ENCODE measurements at regions not wholly inside any gene's neighbourhood (a gene's known extent, or its start where the extent isn't known, plus 50 kb on each side); places are given as distances from the start of the nearest gene placed in this dataset.

DNA sequence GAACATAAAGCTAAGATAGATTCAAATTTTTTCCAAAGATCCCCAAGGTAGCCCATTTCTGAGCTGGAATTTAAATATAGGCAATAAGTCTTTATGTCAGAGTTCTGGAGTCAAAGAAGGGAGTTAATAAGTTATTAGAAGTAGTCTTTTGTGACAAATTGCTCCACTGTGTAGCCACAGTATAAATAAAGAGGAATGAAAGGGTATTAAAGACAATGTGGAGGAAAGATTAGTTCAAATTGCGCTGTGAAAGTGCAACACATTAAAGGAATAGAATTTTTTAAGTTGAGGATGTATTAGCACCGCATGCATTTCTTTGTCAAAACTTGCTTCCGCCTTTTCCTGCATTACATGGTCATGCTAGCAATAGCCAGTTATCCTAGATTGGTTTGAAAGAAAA lies 666.6 kb upstream of the CCDC54 start:
- Histone ChIP-seq H3K4me1 (ENCODE audit: control insufficient read depth in 1 of 2, low read depth in 2 of 2) (no peaks in the 10 kb centered on the region), H3K27me3 (replicated peaks; ENCODE audit: insufficient read depth) (no peaks in the 10 kb centered on the region), H3K36me3 (no peaks in the 10 kb centered on the region), H3K4me3 (no peak overlapping the region), H3K9me3 (no peaks in the 10 kb centered on the region), H3K27ac (no peak overlapping the region)
- DNase-seq (ENCODE audit: low spot score) (no peak), ATAC-seq (ENCODE audit: insufficient number of reproducible peaks, low FRiP score, low read depth) (no peak)
- TF ChIP-seq CTCF (IDR thresholded peaks at IDR 0.05): no peak

- H3K9me3 ChIP-seq: no peaks in the 10 kb centered on the region
- H3K36me3 ChIP-seq: no peaks in the 10 kb centered on the region
- H3K4me3 ChIP-seq: no peak overlapping the region
- H3K4me1 ChIP-seq (ENCODE audit: control insufficient read depth in 1 of 2, low read depth in 2 of 2): no peaks in the 10 kb centered on the region
- no peak for TF ChIP-seq CTCF (IDR thresholded peaks at IDR 0.05)
- H3K27me3 ChIP-seq (replicated peaks; ENCODE audit: insufficient read depth): no peaks in the 10 kb centered on the region
- no peak overlapping the region for H3K27ac ChIP-seq
- DNase-seq (ENCODE audit: low spot score): no peak
- no peak for ATAC-seq (ENCODE audit: insufficient number of reproducible peaks, low FRiP score, low read depth)
Measured at GRCh38 chr3:106711650-106712049, 665.6 kb upstream of the CCDC54 start.

DNA sequence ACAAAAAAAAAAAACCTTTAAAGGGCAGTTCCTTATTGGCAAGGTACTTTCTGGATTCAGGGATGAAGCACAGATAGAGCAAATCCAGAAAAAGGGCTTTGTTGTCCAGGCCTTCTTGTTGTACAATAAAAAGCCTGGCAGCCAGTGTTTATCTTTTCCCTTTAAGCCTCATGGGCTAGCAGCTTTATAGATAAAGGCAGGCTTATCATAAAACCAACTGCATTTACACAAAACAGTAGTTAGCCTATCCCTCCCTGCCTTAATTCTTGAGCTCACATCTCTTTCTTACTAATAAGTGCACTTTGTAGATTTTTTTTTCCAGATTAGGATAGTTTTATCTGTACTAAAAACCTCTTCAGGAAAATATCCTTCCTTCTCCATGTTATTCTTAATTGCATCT lies 662.8 kb upstream of the CCDC54 start:
- Histone ChIP-seq H3K36me3 (no peaks in the 10 kb centered on the region), H3K4me1 (ENCODE audit: control insufficient read depth in 1 of 2, low read depth in 2 of 2) (no peaks in the 10 kb centered on the region), H3K27me3 (replicated peaks; ENCODE audit: insufficient read depth) (no peaks in the 10 kb centered on the region), H3K9me3 (no peaks in the 10 kb centered on the region), H3K27ac (no peak overlapping the region), H3K4me3 (no peak overlapping the region)
- DNase-seq (ENCODE audit: low spot score): no peak
- TF ChIP-seq CTCF (IDR thresholded peaks at IDR 0.05): no peak
- ATAC-seq (ENCODE audit: insufficient number of reproducible peaks, low FRiP score, low read depth): no peak

DNA sequence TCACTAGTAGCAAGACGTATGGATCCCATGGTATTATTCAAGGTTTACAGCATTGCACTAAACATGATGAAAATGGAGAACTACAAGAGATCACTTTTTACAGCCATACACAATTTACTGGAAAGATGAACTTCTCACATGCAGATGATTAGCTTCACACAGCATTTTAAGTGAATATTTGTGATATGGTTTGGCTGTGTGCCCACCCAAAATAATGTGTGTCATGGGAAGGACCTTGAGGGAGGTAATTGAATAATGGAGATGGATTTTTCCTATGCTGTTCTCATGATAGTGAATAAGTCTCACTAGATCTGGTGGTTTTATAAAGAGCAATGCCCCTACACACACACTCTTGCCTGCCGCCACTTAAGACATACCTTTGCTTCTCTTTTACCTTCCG lies 662.0 kb upstream of the CCDC54 start:
- DNase-seq (ENCODE audit: low spot score): no peak
- no peak for ATAC-seq (ENCODE audit: insufficient number of reproducible peaks, low FRiP score, low read depth)
- no peak for TF ChIP-seq CTCF (IDR thresholded peaks at IDR 0.05)
- Histone ChIP-seq H3K27ac (no peak overlapping the region), H3K9me3 (no peaks in the 10 kb centered on the region), H3K36me3 (no peaks in the 10 kb centered on the region), H3K27me3 (replicated peaks; ENCODE audit: insufficient read depth) (no peaks in the 10 kb centered on the region), H3K4me3 (no peak overlapping the region), H3K4me1 (ENCODE audit: control insufficient read depth in 1 of 2, low read depth in 2 of 2) (no peaks in the 10 kb centered on the region)

GRCh38 chr3:106717178-106717780 lies 660.0 kb upstream of the CCDC54 start:
- Histone ChIP-seq H3K4me1 (ENCODE audit: control insufficient read depth in 1 of 2, low read depth in 2 of 2) (no peaks in the 10 kb centered on the region), H3K4me3 (no peak overlapping the region), H3K27ac (no peak overlapping the region), H3K27me3 (replicated peaks; ENCODE audit: insufficient read depth) (no peaks in the 10 kb centered on the region), H3K9me3 (no peaks in the 10 kb centered on the region), H3K36me3 (no peaks in the 10 kb centered on the region)
- no peak for DNase-seq (ENCODE audit: low spot score)
- ATAC-seq (ENCODE audit: insufficient number of reproducible peaks, low FRiP score, low read depth): no peak
- no peak for TF ChIP-seq CTCF (IDR thresholded peaks at IDR 0.05)
